Endothelial cell (in vitro differentiated cells): ENCODE measurements at regions not wholly inside any gene's neighbourhood (a gene's known extent, or its start where the extent isn't known, plus 50 kb on each side); places are given as distances from the start of the nearest gene placed in this dataset.

Source experiments
- DNase-seq: peaks from one replicate; pipeline ENCODE4 v3.0.0; 2021; ENCODE audit warnings: low spot score
- H3K27ac Mint-ChIP-seq: one replicate; pipeline ENCODE4 v1.8.0; 2021; ENCODE audit warnings: mixed read lengths, inconsistent platforms; ENCODE audit not compliant: unreplicated experiment
- H3K27me3 Mint-ChIP-seq: one replicate; pipeline ENCODE4 v1.8.0; 2021; ENCODE audit warnings: mild to moderate bottlenecking, moderate library complexity, mixed read lengths, inconsistent platforms; ENCODE audit not compliant: unreplicated experiment
- H3K36me3 Mint-ChIP-seq: one replicate; pipeline ENCODE4 v1.8.0; 2021; ENCODE audit warnings: mild to moderate bottlenecking, low read depth, mixed read lengths, inconsistent platforms; ENCODE audit not compliant: unreplicated experiment
- H3K4me1 Mint-ChIP-seq: one replicate; pipeline ENCODE4 v1.8.0; 2021; ENCODE audit warnings: mild to moderate bottlenecking, mixed read lengths, inconsistent platforms; ENCODE audit not compliant: unreplicated experiment
- H3K4me3 Mint-ChIP-seq: one replicate; pipeline ENCODE4 v1.8.0; 2021; ENCODE audit warnings: mild to moderate bottlenecking, mixed read lengths, inconsistent platforms; ENCODE audit not compliant: unreplicated experiment
- H3K9me3 Mint-ChIP-seq: one replicate; pipeline ENCODE4 v1.8.0; 2021; ENCODE audit warnings: mixed read lengths, inconsistent platforms; ENCODE audit not compliant: unreplicated experiment
- TF ChIP-seq, protein P1 (sequence below): fragments of 200-600 bp; sonication (generic); IDR thresholded peaks from one replicate; pipeline ENCODE4 v1.5.0; 2021; ENCODE audit warnings: antibody characterized with exemption; ENCODE audit not compliant: unreplicated experiment

DNA sequence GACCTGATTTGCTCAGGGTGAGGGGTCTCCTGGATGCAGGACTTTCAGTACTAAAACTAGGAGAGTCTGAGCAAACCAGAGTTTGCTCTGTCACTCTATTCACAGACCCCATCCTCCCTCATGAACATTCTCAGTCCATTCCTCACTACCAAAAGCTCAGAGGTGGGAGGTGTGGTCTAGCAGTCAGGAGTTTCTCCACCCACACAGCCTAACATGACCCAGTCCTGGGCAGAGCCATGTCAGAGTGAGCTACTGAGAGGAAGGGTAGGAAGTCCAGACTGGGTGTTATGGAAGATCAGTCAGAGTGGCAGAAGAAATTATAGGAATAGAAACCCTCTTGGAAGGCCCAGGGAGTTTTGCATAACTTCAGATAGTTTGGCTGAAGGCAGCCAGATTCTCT is 113.3 kb upstream of the GRAMD2B start:
- H3K4me3 Mint-ChIP-seq, result no peak overlapping the region
- no peak for DNase-seq
- no peaks in the 10 kb centered on the region for H3K9me3 Mint-ChIP-seq
- TF ChIP-seq, protein P1, sequence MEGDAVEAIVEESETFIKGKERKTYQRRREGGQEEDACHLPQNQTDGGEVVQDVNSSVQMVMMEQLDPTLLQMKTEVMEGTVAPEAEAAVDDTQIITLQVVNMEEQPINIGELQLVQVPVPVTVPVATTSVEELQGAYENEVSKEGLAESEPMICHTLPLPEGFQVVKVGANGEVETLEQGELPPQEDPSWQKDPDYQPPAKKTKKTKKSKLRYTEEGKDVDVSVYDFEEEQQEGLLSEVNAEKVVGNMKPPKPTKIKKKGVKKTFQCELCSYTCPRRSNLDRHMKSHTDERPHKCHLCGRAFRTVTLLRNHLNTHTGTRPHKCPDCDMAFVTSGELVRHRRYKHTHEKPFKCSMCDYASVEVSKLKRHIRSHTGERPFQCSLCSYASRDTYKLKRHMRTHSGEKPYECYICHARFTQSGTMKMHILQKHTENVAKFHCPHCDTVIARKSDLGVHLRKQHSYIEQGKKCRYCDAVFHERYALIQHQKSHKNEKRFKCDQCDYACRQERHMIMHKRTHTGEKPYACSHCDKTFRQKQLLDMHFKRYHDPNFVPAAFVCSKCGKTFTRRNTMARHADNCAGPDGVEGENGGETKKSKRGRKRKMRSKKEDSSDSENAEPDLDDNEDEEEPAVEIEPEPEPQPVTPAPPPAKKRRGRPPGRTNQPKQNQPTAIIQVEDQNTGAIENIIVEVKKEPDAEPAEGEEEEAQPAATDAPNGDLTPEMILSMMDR, result no peak
- H3K4me1 Mint-ChIP-seq, result no peaks in the 10 kb centered on the region
- H3K27ac Mint-ChIP-seq, result no peak overlapping the region
- no peaks in the 10 kb centered on the region for H3K27me3 Mint-ChIP-seq
- H3K36me3 Mint-ChIP-seq, result no peaks in the 10 kb centered on the region

DNA sequence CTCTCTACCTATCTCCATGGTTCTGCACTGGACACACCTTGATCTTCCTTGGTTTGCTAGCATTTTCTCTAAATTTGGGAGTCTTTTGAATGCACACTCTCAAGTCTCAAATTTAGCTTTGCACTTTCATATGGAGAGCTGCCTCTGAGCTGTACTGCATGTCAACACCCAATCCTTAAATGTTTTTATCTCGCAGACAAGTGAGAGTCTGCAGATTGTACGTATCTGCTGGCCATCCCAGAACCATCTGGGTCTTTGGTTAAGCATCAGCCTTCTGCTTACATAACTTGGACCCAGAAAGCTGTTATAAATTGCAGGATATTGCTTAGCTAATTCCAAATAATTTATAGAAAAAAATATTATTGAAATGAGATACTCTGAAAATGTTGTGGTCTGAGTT is 111.4 kb upstream of the GRAMD2B start:
- Mint-ChIP-seq H3K4me3 (no peak overlapping the region), H3K36me3 (no peaks in the 10 kb centered on the region), H3K4me1 (no peaks in the 10 kb centered on the region), H3K9me3 (no peaks in the 10 kb centered on the region), H3K27ac (no peak overlapping the region), H3K27me3 (no peaks in the 10 kb centered on the region)
- no peak for DNase-seq
- TF ChIP-seq, protein P1, result no peak

DNA sequence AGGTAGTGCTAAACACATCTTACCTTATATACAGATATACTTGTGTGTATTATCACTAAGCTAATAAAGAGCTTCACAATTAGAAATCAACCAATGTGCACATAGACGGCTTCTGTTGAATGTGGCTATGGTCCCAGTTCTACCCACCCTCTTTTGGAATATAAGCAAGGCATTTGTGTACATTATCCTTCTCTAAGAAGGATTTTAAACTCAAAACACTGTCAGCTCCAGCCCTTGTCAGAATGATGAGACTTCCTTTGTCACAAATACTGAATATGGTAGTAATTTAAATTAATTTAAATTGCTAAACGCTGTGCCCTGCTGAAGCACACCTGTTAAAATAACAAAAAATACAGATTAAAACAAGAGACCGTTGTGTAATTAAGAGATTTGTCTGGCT is 107.9 kb upstream of the GRAMD2B start:
- no peak overlapping the region for H3K27ac Mint-ChIP-seq
- H3K27me3 Mint-ChIP-seq, result no peaks in the 10 kb centered on the region
- no peak for DNase-seq
- H3K4me3 Mint-ChIP-seq, result no peak overlapping the region
- no peaks in the 10 kb centered on the region for H3K9me3 Mint-ChIP-seq
- TF ChIP-seq, protein P1, result no peak
- no peaks in the 10 kb centered on the region for H3K4me1 Mint-ChIP-seq
- no peaks in the 10 kb centered on the region for H3K36me3 Mint-ChIP-seq

DNA sequence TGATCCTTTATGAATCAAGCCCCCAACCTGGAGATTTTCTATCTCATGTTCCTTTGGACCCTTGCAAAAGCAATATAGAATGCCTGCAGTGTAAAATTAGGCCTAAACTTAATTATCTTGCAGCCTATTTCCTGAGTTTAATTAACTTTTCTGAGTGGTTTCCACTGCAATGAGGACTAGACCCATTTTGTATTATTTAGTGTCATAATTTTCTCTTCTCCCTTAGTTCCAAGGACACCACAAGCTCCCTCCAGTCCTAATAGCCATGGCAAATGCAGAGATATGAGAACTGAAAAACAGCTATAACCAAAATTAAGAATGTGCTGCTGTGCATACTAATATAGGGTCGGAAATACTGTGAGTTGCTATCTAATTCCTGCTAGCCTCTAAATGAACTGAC is 90.9 kb upstream of the GRAMD2B start:
- H3K27me3 Mint-ChIP-seq, result no peaks in the 10 kb centered on the region
- no peak overlapping the region for H3K4me3 Mint-ChIP-seq
- no peak for DNase-seq
- TF ChIP-seq, protein P1, result no peak
- peaks cover 5% of the 10 kb centered on the region for H3K4me1 Mint-ChIP-seq
- H3K36me3 Mint-ChIP-seq, result no peaks in the 10 kb centered on the region
- H3K27ac Mint-ChIP-seq, result no peak overlapping the region
- H3K9me3 Mint-ChIP-seq, result no peaks in the 10 kb centered on the region

DNA sequence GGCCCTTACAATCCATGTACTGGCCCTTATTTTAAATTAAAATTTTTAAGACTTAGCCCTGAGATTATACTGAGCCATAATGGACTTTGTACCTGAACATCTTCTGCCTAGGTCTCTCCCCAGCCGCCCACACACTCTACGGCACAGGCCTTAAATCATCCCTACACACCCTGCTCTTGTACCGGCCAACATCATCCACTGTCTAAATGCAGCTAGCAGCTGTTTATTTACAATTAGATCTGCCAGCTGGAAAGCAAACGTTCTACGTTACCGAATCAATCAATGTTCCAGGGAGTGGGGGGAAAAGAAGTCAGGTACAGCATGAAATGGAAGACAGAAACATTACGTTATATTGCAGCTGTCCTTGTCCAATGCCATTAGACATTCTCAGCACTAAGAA is 88.4 kb upstream of the GRAMD2B start:
- TF ChIP-seq, protein P1, result no peak
- Mint-ChIP-seq H3K36me3 (no peaks in the 10 kb centered on the region), H3K27ac (no peak overlapping the region), H3K9me3 (no peaks in the 10 kb centered on the region), H3K27me3 (no peaks in the 10 kb centered on the region), H3K4me1 (peaks cover 5% of the 10 kb centered on the region), H3K4me3 (no peak overlapping the region)
- no peak for DNase-seq
